Mesenchymal stem cell (in vitro differentiated cells and primary cell): ENCODE measurements at regions not wholly inside any gene's neighbourhood (a gene's known extent, or its start where the extent isn't known, plus 50 kb on each side); places are given as distances from the start of the nearest gene placed in this dataset.

Source experiments
- DNase-seq: peaks from one replicate; pipeline ENCODE4 v3.0.0-alpha.2; 2013
- H2AFZ ChIP-seq: one replicate; pipeline ENCODE4 v1.6.1; 2013; ENCODE audit warnings: low read depth, mild to moderate bottlenecking, control low read depth, inconsistent platforms, low read length, moderate library complexity
- H2AK5ac ChIP-seq: 2 replicates; pipeline ENCODE4 v1.6.1; 2013; ENCODE audit warnings: low read length, moderate library complexity, mild to moderate bottlenecking, inconsistent platforms; ENCODE audit not compliant: severe bottlenecking
- H2BK120ac ChIP-seq: one replicate; pipeline ENCODE4 v1.6.1; 2013; ENCODE audit warnings: low read depth, mild to moderate bottlenecking, inconsistent platforms, low read length, moderate library complexity
- H2BK12ac ChIP-seq, 2 experiments: one replicate each; pipeline ENCODE4 v1.6.1; 2013; ENCODE audit warnings: inconsistent platforms in 2 of 2, low read length in 2 of 2, mild to moderate bottlenecking in 2 of 2, moderate library complexity in 2 of 2, control low read depth in 1 of 2
- H2BK15ac ChIP-seq: one replicate; pipeline ENCODE4 v1.6.1; 2013; ENCODE audit warnings: mild to moderate bottlenecking, low read depth, inconsistent platforms; ENCODE audit not compliant: poor library complexity, severe bottlenecking
- H2BK5ac ChIP-seq: 2 replicates; pipeline ENCODE4 v1.6.1; 2013; ENCODE audit warnings: low read depth, mild to moderate bottlenecking, low read length, control low read depth, inconsistent platforms; ENCODE audit not compliant: poor library complexity, severe bottlenecking
- H3K14ac ChIP-seq, 2 experiments: one replicate each; pipeline ENCODE4 v1.6.1; 2013; ENCODE audit warnings: inconsistent platforms in 2 of 2, low read length in 2 of 2, control low read depth in 1 of 2, mild to moderate bottlenecking in 1 of 2, moderate library complexity in 1 of 2
- H3K18ac ChIP-seq, 2 experiments: one replicate each; pipeline ENCODE4 v1.6.1; 2013; ENCODE audit warnings: inconsistent platforms in 2 of 2, low read length in 2 of 2, control low read depth in 1 of 2, low read depth in 1 of 2, mild to moderate bottlenecking in 1 of 2
- H3K23ac ChIP-seq, 2 experiments: one replicate each; pipeline ENCODE4 v1.6.1; 2013; ENCODE audit warnings: inconsistent platforms in 2 of 2, low read length in 2 of 2, mild to moderate bottlenecking in 2 of 2, moderate library complexity in 2 of 2, control low read depth in 1 of 2
- H3K27ac ChIP-seq: 2 replicates; pipeline ENCODE4 v1.5.1; 2013; ENCODE audit warnings: mild to moderate bottlenecking, moderate library complexity, low read length, control low read depth, inconsistent platforms; ENCODE audit not compliant: poor library complexity, severe bottlenecking
- H3K27me3 ChIP-seq, 2 experiments: 2 replicates each; pipeline versions ENCODE4 v1.6.1 to v1.7.0; 2013; ENCODE audit warnings: low read length in 2 of 2, mild to moderate bottlenecking in 2 of 2, moderate library complexity in 2 of 2, control low read depth in 1 of 2, inconsistent platforms in 1 of 2; ENCODE audit not compliant: control insufficient read depth in 1 of 2, insufficient read depth in 1 of 2
- H3K36me3 ChIP-seq, 2 experiments: 2 replicates each; pipeline versions ENCODE4 v1.6.1 to v1.7.0; 2013; ENCODE audit warnings: low read length in 2 of 2, control low read depth in 1 of 2, inconsistent platforms in 1 of 2, low read depth in 1 of 2, mild to moderate bottlenecking in 1 of 2; ENCODE audit not compliant: insufficient read depth in 2 of 2, control insufficient read depth in 1 of 2
- H3K4ac ChIP-seq, 2 experiments: one replicate each; pipeline ENCODE4 v1.6.1; 2013; ENCODE audit warnings: inconsistent platforms in 2 of 2, low read length in 2 of 2, mild to moderate bottlenecking in 2 of 2, moderate library complexity in 2 of 2, control low read depth in 1 of 2, low read depth in 1 of 2
- H3K4me1 ChIP-seq: 2 replicates; pipeline ENCODE4 v1.6.1; 2013; ENCODE audit warnings: low read depth, low read length, control low read depth; ENCODE audit not compliant: control insufficient read depth, insufficient read depth
- H3K4me2 ChIP-seq: 2 replicates; pipeline ENCODE4 v1.6.1; 2013; ENCODE audit warnings: low read length, mild to moderate bottlenecking, inconsistent platforms; ENCODE audit not compliant: poor library complexity, severe bottlenecking
- H3K4me3 ChIP-seq, 2 experiments: 2 replicates each; pipeline versions ENCODE4 v1.5.1 to v1.7.0; 2013; ENCODE audit warnings: low read length in 2 of 2, mild to moderate bottlenecking in 2 of 2, control low read depth in 1 of 2, low read depth in 1 of 2; ENCODE audit not compliant: insufficient read depth in 1 of 2
- H3K79me1 ChIP-seq: replicated peaks from 2 replicates; pipeline ENCODE4 v1.6.1; 2013; ENCODE audit warnings: mild to moderate bottlenecking, control low read depth, low read length, inconsistent platforms; ENCODE audit not compliant: poor library complexity, severe bottlenecking
- H3K9ac ChIP-seq: 2 replicates; pipeline ENCODE4 v1.7.0; 2013; ENCODE audit warnings: mild to moderate bottlenecking, low read length, moderate library complexity
- H3K9me3 ChIP-seq: 2 replicates; pipeline ENCODE4 v1.7.0; 2013; ENCODE audit warnings: mild to moderate bottlenecking, low read length; ENCODE audit not compliant: control insufficient read depth
- H4K8ac ChIP-seq: one replicate; pipeline ENCODE4 v1.6.1; 2013; ENCODE audit warnings: inconsistent platforms, mild to moderate bottlenecking, low read length, moderate library complexity
- H4K91ac ChIP-seq: one replicate; pipeline ENCODE4 v1.6.1; 2013; ENCODE audit warnings: mild to moderate bottlenecking, low read length, inconsistent platforms
- WGBS: methylation state at CpG from one replicate; pipeline ENCODE4 v1.1.7; 2013; ENCODE audit warnings: mixed read lengths; 5-methylcytosine and 5-hydroxymethylcytosine counted together

DNA sequence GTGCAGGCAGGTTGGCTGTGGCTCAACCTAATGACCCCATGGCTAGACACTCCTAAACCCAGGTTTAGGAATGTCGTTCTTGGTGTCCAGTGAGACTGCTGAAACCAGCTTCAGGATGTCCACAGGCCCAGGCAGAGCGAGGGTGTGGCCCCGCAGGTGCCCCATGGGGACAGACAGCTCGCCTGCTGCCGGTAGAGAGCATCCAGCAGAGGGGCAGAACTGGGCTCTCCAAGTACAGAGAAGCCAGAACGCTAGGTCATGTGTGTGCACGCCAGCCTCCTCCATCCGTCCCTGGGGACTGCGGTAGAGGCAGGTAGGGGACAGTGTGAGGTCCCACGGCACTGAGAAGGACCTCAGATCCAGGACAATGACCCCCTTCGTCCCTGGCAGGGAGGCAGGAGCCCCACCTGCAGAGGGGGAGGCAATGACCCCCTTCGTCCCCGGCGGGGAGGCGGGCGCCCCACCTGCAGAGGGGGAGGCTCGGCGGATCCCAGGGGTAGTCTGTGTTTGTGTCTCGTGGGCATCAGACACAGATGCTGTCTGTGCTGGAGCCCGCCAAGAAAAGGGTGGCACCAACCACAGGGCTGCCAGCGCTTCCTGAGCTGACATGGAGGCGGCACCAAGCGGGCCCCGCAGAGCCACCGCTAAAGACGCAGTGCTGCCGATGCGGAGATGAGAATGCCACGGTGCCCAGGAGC lies 118.4 kb downstream of the FAM53A start:
- Histone ChIP-seq H2AFZ (no peak overlapping the region), H3K4ac (no peak overlapping the region), H3K18ac (no peak overlapping the region), H2AK5ac (no peak overlapping the region), H4K91ac (peak overlapping the region; percentile 16), H3K4me1 (no peaks in the 10 kb centered on the region), H3K27me3 (peaks cover 16 to 79% of the 10 kb centered on the region in 2 experiments), H3K79me1 (no peaks in the 10 kb centered on the region), H2BK5ac (no peak overlapping the region), H3K9ac (no peak overlapping the region), H2BK12ac (no peak overlapping the region), H3K14ac (no peak overlapping the region), H3K27ac (no peak overlapping the region), H2BK120ac (no peak overlapping the region), H3K4me3 (no peak overlapping the region), H3K4me2 (no peak overlapping the region), H3K9me3 (no peaks in the 10 kb centered on the region), H4K8ac (no peak overlapping the region), H3K36me3 (no peaks in the 10 kb centered on the region), H3K23ac (no peak overlapping the region), H2BK15ac (no peak overlapping the region)
- WGBS, result 89% methylated on average over 29 of the region's 29 CpGs
- no peak for DNase-seq

DNA sequence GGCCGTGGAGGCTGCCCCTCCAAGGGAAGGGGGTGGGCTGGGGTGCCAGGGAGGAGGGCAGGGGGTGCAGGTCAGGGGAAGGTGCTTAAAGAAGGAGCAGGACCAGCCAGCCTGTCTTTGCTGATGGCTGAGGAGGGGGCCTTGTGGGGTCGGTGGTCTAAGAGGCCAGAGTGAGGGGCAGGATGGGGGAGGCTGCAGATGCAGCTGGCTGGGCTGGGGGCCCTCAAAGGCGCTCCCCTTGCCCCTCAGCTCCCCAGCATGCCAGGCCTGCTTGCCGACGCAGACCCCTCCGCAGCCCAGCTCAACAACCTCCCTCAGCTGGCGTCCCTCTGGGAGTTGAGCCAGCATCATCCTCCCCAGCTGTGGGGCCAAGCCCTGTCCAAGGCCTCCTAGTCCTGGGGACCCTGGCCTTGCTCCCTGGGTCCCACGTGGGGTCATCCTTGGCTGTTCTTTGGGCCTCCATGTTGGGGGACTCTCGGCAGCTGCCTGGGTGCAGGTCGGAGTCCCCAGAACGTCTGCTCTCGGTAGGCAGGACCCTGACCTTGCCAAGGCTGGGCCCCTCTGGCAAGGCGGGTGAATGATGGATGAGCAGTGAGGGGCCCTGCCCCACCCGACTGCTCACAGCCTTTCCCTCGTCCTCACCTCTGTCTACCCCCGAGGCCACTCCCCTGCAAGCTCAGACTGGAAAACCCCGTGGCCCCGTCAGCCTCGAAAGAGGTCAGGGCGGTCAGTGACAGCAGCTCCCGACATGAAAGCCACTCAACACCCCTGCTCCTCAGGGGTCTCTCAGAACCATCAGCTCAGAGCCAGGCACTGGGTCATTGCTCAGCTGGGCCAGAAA lies 119.4 kb downstream of the FAM53A start:
- H3K4me2 ChIP-seq, result no peak overlapping the region
- H2BK120ac ChIP-seq, result no peak overlapping the region
- DNase-seq, result no peak
- H3K23ac ChIP-seq, result no peak overlapping the region
- no peak overlapping the region for H2AFZ ChIP-seq
- no peaks in the 10 kb centered on the region for H3K79me1 ChIP-seq
- H3K4me1 ChIP-seq, result no peaks in the 10 kb centered on the region
- H3K4me3 ChIP-seq, result no peak overlapping the region
- H3K14ac ChIP-seq, result no peak overlapping the region
- no peak overlapping the region for H2BK15ac ChIP-seq
- H2AK5ac ChIP-seq, result no peak overlapping the region
- no peak overlapping the region for H4K91ac ChIP-seq
- no peak overlapping the region for H4K8ac ChIP-seq
- H3K36me3 ChIP-seq, result no peaks in the 10 kb centered on the region
- no peaks in the 10 kb centered on the region for H3K9me3 ChIP-seq
- 77% methylated on average over 18 of the region's 21 CpGs for WGBS
- peaks cover 16 to 80% of the 10 kb centered on the region in 2 experiments for H3K27me3 ChIP-seq
- H3K9ac ChIP-seq, result no peak overlapping the region
- no peak overlapping the region for H3K18ac ChIP-seq
- H3K27ac ChIP-seq, result no peak overlapping the region
- H3K4ac ChIP-seq, result no peak overlapping the region
- no peak overlapping the region for H2BK12ac ChIP-seq
- no peak overlapping the region for H2BK5ac ChIP-seq

DNA sequence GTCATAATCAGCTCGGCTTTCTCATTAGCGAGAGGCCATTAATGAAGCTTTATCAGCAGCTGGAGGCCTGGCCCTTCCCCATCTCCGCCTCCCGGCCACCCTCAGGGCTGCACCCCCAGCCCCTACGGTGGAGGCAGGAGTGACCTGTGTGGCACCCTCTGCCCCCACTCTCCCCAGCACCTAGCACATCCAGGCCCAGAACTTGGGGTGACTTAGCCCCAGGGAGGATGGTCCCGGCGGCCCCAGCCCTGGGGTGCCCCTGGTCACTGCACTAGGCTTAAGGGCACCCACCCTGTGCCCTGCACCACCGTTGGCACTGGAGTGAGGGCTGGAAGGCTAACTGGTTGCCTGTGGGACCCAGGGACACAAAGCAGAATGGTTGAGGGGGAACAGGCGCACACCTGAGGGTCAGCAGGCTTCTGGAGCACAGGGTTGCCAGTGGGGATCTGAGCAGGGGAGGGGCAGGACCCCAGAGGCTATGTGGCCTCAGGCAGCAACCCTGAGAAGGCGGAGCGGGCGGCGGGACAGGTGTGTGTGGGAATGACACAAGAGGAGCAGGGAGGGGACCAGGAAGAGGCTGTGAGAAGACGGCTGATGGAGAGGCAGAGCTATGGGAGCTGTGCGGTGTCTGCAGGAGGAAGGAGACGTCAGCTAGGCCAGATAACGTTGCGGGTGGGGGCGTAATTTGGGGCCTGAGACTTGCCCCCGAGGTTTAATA lies 120.2 kb downstream of the FAM53A start:
- Histone ChIP-seq H2BK12ac (no peak overlapping the region), H3K4ac (no peak overlapping the region), H3K18ac (no peak overlapping the region), H3K23ac (no peak overlapping the region), H2AFZ (no peak overlapping the region), H4K8ac (no peak overlapping the region), H3K9ac (no peak overlapping the region), H3K4me1 (no peaks in the 10 kb centered on the region), H3K4me2 (no peak overlapping the region), H2BK15ac (no peak overlapping the region), H4K91ac (no peak overlapping the region), H3K9me3 (no peaks in the 10 kb centered on the region), H3K27ac (no peak overlapping the region), H3K14ac (no peak overlapping the region), H3K79me1 (no peaks in the 10 kb centered on the region), H3K36me3 (no peaks in the 10 kb centered on the region), H2BK5ac (no peak overlapping the region), H2AK5ac (no peak overlapping the region), H3K4me3 (no peak overlapping the region), H3K27me3 (peaks cover 16 to 80% of the 10 kb centered on the region in 2 experiments), H2BK120ac (no peak overlapping the region)
- 81% methylated on average over 20 of the region's 20 CpGs for WGBS
- no peak for DNase-seq

DNA sequence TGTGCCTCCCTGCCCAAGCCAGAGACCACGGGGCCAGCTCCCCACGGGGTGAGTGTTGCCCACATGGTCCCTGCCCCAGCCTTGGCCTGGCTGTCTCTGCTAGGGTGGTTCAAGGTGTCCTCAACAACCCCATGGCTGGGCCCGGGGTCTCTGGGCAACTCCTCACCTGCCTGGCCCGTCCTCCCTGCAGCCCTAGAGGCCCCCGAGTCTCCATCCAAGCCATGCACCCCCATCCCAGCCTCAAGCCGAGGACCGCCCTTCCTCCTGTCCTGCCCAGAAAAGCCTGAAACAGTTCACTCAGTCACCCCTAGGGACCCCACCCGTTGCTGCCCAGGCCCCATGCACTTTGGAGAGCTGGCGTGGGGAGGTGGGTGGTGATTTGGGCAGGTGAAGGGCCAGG lies 120.9 kb downstream of the FAM53A start:
- H2BK120ac ChIP-seq, result no peak overlapping the region
- H3K79me1 ChIP-seq, result no peaks in the 10 kb centered on the region
- no peak overlapping the region for H2BK5ac ChIP-seq
- H4K8ac ChIP-seq, result no peak overlapping the region
- H3K23ac ChIP-seq, result no peak overlapping the region
- H2BK15ac ChIP-seq, result no peak overlapping the region
- H3K18ac ChIP-seq, result no peak overlapping the region
- H3K9me3 ChIP-seq, result no peaks in the 10 kb centered on the region
- no peak overlapping the region for H2AFZ ChIP-seq
- H3K27me3 ChIP-seq, result peaks cover 16 to 81% of the 10 kb centered on the region in 2 experiments
- no peak overlapping the region for H3K4me3 ChIP-seq
- no peak overlapping the region for H4K91ac ChIP-seq
- no peak overlapping the region for H3K9ac ChIP-seq
- H3K36me3 ChIP-seq, result no peaks in the 10 kb centered on the region
- no peak overlapping the region for H3K14ac ChIP-seq
- H3K27ac ChIP-seq, result no peak overlapping the region
- H2BK12ac ChIP-seq, result no peak overlapping the region
- no peak overlapping the region for H3K4me2 ChIP-seq
- no peaks in the 10 kb centered on the region for H3K4me1 ChIP-seq
- no peak for DNase-seq
- no peak overlapping the region for H2AK5ac ChIP-seq
- 70% methylated on average over 4 of the region's 9 CpGs for WGBS
- H3K4ac ChIP-seq, result no peak overlapping the region
